Cardiac muscle cell (in vitro differentiated cells and primary cell): ENCODE measurements at regions not wholly inside any gene's neighbourhood (a gene's known extent, or its start where the extent isn't known, plus 50 kb on each side); places are given as distances from the start of the nearest gene placed in this dataset.

Experiments used
- DNase-seq, 2 donors: peaks; one replicate each; pipeline versions ENCODE4 v3.0.0 to v3.0.0-alpha.2; 2010 to 2017; ENCODE audit warnings: low read depth in 1 of 2, low spot score in 1 of 2
- H3K27ac ChIP-seq: fragments of 200-600 bp; sonication (generic); 2 replicates; pipeline ENCODE4 v1.5.1; 2016
- H3K27me3 ChIP-seq: fragments of 200-600 bp; sonication (generic); 2 replicates; pipeline ENCODE4 v1.6.0; 2016; ENCODE audit warnings: control low read depth
- H3K36me3 ChIP-seq: fragments of 200-600 bp; sonication (generic); 2 replicates; pipeline ENCODE4 v1.5.1; 2016; ENCODE audit warnings: control low read depth
- H3K4me1 ChIP-seq: fragments of 200-600 bp; sonication (generic); 2 replicates; pipeline ENCODE4 v1.8.1; 2017; ENCODE audit warnings: low read depth, mild to moderate bottlenecking, mixed run types
- H3K4me3 ChIP-seq: fragments of 200-600 bp; sonication (generic); 2 replicates; pipeline ENCODE4 v1.5.1; 2016; ENCODE audit warnings: mild to moderate bottlenecking
- H3K9me3 ChIP-seq: fragments of 200-600 bp; sonication (generic); 2 replicates; pipeline ENCODE4 v1.5.1; 2017; ENCODE audit warnings: low read depth, mild to moderate bottlenecking, control low read depth
- TF ChIP-seq, protein P1 (sequence below): IDR thresholded peaks from 2 replicates; pipeline ENCODE4 v1.5.1; 2012; ENCODE audit warnings: low read depth, mild to moderate bottlenecking, low read length

- Histone ChIP-seq H3K4me3 (no peak overlapping the region), H3K4me1 (no peaks in the 10 kb centered on the region), H3K27me3 (no peaks in the 10 kb centered on the region), H3K27ac (no peak overlapping the region), H3K36me3 (no peaks in the 10 kb centered on the region), H3K9me3 (no peaks in the 10 kb centered on the region)
- TF ChIP-seq, protein P1, sequence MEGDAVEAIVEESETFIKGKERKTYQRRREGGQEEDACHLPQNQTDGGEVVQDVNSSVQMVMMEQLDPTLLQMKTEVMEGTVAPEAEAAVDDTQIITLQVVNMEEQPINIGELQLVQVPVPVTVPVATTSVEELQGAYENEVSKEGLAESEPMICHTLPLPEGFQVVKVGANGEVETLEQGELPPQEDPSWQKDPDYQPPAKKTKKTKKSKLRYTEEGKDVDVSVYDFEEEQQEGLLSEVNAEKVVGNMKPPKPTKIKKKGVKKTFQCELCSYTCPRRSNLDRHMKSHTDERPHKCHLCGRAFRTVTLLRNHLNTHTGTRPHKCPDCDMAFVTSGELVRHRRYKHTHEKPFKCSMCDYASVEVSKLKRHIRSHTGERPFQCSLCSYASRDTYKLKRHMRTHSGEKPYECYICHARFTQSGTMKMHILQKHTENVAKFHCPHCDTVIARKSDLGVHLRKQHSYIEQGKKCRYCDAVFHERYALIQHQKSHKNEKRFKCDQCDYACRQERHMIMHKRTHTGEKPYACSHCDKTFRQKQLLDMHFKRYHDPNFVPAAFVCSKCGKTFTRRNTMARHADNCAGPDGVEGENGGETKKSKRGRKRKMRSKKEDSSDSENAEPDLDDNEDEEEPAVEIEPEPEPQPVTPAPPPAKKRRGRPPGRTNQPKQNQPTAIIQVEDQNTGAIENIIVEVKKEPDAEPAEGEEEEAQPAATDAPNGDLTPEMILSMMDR, result no peak
- DNase-seq, result no peak
Measured at GRCh38 chr2:2749206-2749598, 418.1 kb upstream of the MYT1L start.

- no peak for DNase-seq
- H3K9me3 ChIP-seq, result no peaks in the 10 kb centered on the region
- no peak overlapping the region for H3K4me3 ChIP-seq
- TF ChIP-seq, protein P1, result no peak
- H3K4me1 ChIP-seq, result no peaks in the 10 kb centered on the region
- H3K27me3 ChIP-seq, result no peaks in the 10 kb centered on the region
- no peaks in the 10 kb centered on the region for H3K36me3 ChIP-seq
- H3K27ac ChIP-seq, result no peak overlapping the region
Measured at GRCh38 chr2:2748399-2749205, 417.5 kb upstream of the MYT1L start.

DNA sequence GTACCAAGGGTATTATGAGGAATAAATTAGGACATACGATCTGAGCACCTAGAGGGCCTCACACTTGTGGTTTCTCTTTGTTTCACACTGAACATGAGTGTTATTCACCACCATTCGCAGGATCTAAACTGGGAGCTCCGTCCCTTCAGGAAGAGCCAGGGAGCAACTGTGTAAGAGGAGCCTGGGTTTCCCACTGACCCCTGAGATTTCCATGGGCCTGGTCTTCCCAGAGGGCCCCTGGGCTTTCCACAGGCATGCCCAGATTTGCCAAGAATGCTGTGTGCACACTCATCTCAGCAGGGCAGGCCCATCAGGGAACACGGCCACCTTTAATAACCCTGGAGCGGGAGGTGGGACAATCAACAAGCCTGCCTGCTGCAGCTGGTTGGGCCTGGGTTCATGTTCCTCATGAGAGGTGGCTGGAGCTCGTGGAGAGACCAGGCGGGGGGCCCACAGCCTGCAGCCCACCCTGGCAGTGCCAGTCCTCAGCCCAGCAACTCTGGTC is 416.8 kb upstream of the MYT1L start:
- TF ChIP-seq, protein P1, result no peak

GRCh38 chr2:2746731-2747130 is 415.7 kb upstream of the MYT1L start:
- TF ChIP-seq, protein P1, result no peak
- no peaks in the 10 kb centered on the region for H3K27me3 ChIP-seq

More for the DNA sequence above, 416.8 kb upstream of the MYT1L start:
- Histone ChIP-seq H3K9me3 (no peaks in the 10 kb centered on the region), H3K27ac (no peak overlapping the region), H3K27me3 (no peaks in the 10 kb centered on the region), H3K36me3 (no peaks in the 10 kb centered on the region), H3K4me3 (no peak overlapping the region), H3K4me1 (no peaks in the 10 kb centered on the region)
- DNase-seq, result no peak

GRCh38 chr2:2744958-2745715 is 414.1 kb upstream of the MYT1L start:
- H3K9me3 ChIP-seq, result no peaks in the 10 kb centered on the region
- DNase-seq, result no peak
- no peaks in the 10 kb centered on the region for H3K36me3 ChIP-seq
- no peaks in the 10 kb centered on the region for H3K4me1 ChIP-seq
- no peak overlapping the region for H3K4me3 ChIP-seq
- TF ChIP-seq, protein P1, result no peak
- H3K27ac ChIP-seq, result no peak overlapping the region
- no peaks in the 10 kb centered on the region for H3K27me3 ChIP-seq

More at GRCh38 chr2:2746731-2747130, 415.7 kb upstream of the MYT1L start:
- Histone ChIP-seq H3K27ac (no peak overlapping the region), H3K4me3 (no peak overlapping the region), H3K36me3 (no peaks in the 10 kb centered on the region), H3K9me3 (no peaks in the 10 kb centered on the region), H3K4me1 (no peaks in the 10 kb centered on the region)
- DNase-seq, result no peak
